ENCODE measurements at regions not wholly inside any gene's neighbourhood (a gene's known extent, or its start where the extent isn't known, plus 50 kb on each side); places are given as distances from the start of the nearest gene placed in this dataset.

- Histone ChIP-seq H3K4me3 (ENCODE audit: low read depth, low read length, poor library complexity, severe bottlenecking) (no peak overlapping the region), H3K27ac (ENCODE audit: low read depth, low read length, poor library complexity, severe bottlenecking) (no peak overlapping the region), H3K9me3 (ENCODE audit: low read depth, low read length, poor library complexity, severe bottlenecking) (no peaks in the 10 kb centered on the region), H3K27me3 (replicated peaks; ENCODE audit: insufficient read depth, low read depth, low read length, poor library complexity) (no peaks in the 10 kb centered on the region), H3K4me1 (ENCODE audit: insufficient read depth, low read length, poor library complexity, severe bottlenecking) (no peaks in the 10 kb centered on the region), H3K36me3 (ENCODE audit: insufficient read depth, low read length, poor library complexity, severe bottlenecking) (no peaks in the 10 kb centered on the region)
- DNase-seq (ENCODE audit: low spot score) = no peak
- no TSS peak for BruUV-seq (replicated peaks)
- no peak for TF ChIP-seq EZH2 (IDR thresholded peaks at IDR 0.05; ENCODE audit: borderline replicate concordance, low read depth, low read length, poor library complexity, severe bottlenecking)
- TF ChIP-seq, protein P1, sequence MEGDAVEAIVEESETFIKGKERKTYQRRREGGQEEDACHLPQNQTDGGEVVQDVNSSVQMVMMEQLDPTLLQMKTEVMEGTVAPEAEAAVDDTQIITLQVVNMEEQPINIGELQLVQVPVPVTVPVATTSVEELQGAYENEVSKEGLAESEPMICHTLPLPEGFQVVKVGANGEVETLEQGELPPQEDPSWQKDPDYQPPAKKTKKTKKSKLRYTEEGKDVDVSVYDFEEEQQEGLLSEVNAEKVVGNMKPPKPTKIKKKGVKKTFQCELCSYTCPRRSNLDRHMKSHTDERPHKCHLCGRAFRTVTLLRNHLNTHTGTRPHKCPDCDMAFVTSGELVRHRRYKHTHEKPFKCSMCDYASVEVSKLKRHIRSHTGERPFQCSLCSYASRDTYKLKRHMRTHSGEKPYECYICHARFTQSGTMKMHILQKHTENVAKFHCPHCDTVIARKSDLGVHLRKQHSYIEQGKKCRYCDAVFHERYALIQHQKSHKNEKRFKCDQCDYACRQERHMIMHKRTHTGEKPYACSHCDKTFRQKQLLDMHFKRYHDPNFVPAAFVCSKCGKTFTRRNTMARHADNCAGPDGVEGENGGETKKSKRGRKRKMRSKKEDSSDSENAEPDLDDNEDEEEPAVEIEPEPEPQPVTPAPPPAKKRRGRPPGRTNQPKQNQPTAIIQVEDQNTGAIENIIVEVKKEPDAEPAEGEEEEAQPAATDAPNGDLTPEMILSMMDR (conservative IDR thresholded peaks at IDR 0.05; ENCODE audit: low read depth, low read length) = no peak
- POLR2A ChIA-PET (ENCODE audit: low non-redundant PET) = no interaction called here
- intact Hi-C loops (cut with micrococcal nuclease; ENCODE audit: unreplicated experiment) = no loop called here
- CTCF ChIA-PET = no interaction called here
Observed at GRCh38 chr9:11632691-11633090, 1019.9 kb upstream of the PTPRD start.

DNA sequence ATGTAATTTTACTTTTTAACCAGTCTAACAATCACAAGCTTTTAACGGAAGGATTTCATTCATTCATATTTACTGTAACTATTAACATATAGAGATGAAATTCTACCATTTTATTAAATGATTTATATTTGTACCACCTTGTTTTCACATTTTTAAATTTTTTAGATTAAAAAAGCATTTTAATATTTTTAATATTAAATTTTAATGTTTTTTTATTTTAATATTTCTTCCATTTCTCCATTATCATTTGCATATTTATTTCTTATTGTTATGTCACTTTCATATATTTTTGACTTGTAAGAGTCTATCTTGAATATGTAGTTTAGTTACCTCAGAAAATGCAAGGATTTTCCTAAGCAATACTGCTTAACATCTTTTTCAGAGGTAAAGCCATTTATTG lies 1034.0 kb upstream of the PTPRD start:
- Histone ChIP-seq H3K4me1 (ENCODE audit: insufficient read depth, low read length, poor library complexity, severe bottlenecking) (no peaks in the 10 kb centered on the region), H3K9me3 (ENCODE audit: low read depth, low read length, poor library complexity, severe bottlenecking) (no peaks in the 10 kb centered on the region), H3K36me3 (ENCODE audit: insufficient read depth, low read length, poor library complexity, severe bottlenecking) (no peaks in the 10 kb centered on the region), H3K27ac (ENCODE audit: low read depth, low read length, poor library complexity, severe bottlenecking) (no peak overlapping the region), H3K4me3 (ENCODE audit: low read depth, low read length, poor library complexity, severe bottlenecking) (no peak overlapping the region), H3K27me3 (replicated peaks; ENCODE audit: insufficient read depth, low read depth, low read length, poor library complexity) (no peaks in the 10 kb centered on the region)
- DNase-seq (ENCODE audit: low spot score) = no peak
- TF ChIP-seq EZH2 (IDR thresholded peaks at IDR 0.05; ENCODE audit: borderline replicate concordance, low read depth, low read length, poor library complexity, severe bottlenecking) = no peak
- TF ChIP-seq, protein P1 (conservative IDR thresholded peaks at IDR 0.05; ENCODE audit: low read depth, low read length) = no peak
- ChIA-PET CTCF (no interaction called here), POLR2A (ENCODE audit: low non-redundant PET) (no interaction called here)
- no TSS peak for BruUV-seq (replicated peaks)
- intact Hi-C loops (cut with micrococcal nuclease; ENCODE audit: unreplicated experiment) = no loop called here

GRCh38 chr9:11653867-11654266 lies 1039.3 kb upstream of the TYRP1 start:
- intact Hi-C loops (cut with micrococcal nuclease; ENCODE audit: unreplicated experiment) = no loop called here
- no peak overlapping the region for H3K27ac ChIP-seq (ENCODE audit: low read depth, low read length, poor library complexity, severe bottlenecking)
- H3K4me3 ChIP-seq (ENCODE audit: low read depth, low read length, poor library complexity, severe bottlenecking) = no peak overlapping the region
- BruUV-seq (replicated peaks) = no TSS peak
- H3K9me3 ChIP-seq (ENCODE audit: low read depth, low read length, poor library complexity, severe bottlenecking) = no peaks in the 10 kb centered on the region
- ChIA-PET CTCF (no interaction called here), POLR2A (ENCODE audit: low non-redundant PET) (no interaction called here)
- TF ChIP-seq EZH2 (IDR thresholded peaks at IDR 0.05; ENCODE audit: borderline replicate concordance, low read depth, low read length, poor library complexity, severe bottlenecking) = no peak
- TF ChIP-seq, protein P1 (conservative IDR thresholded peaks at IDR 0.05; ENCODE audit: low read depth, low read length) = no peak
- DNase-seq (ENCODE audit: low spot score) = no peak
- no peaks in the 10 kb centered on the region for H3K36me3 ChIP-seq (ENCODE audit: insufficient read depth, low read length, poor library complexity, severe bottlenecking)
- H3K27me3 ChIP-seq (replicated peaks; ENCODE audit: insufficient read depth, low read depth, low read length, poor library complexity) = no peaks in the 10 kb centered on the region
- no peaks in the 10 kb centered on the region for H3K4me1 ChIP-seq (ENCODE audit: insufficient read depth, low read length, poor library complexity, severe bottlenecking)
